Breast epithelium (tissue), 4 donors: ENCODE measurements at regions not wholly inside any gene's neighbourhood (a gene's known extent, or its start where the extent isn't known, plus 50 kb on each side); places are given as distances from the start of the nearest gene placed in this dataset.
A peak's percentile ranks its signal among the peaks of the same experiment; 100 is the strongest.

ENCODE experiments used
- DNase-seq, 2 donors: peaks; one replicate each; pipeline ENCODE4 v3.0.0-alpha.2; 2019; ENCODE audit warnings: low spot score in 2 of 2
- H3K27ac ChIP-seq, 2 donors: fragments of 200-600 bp; sonication (generic) in 1 of 2; one replicate each; pipeline ENCODE4 v1.5.1; 2016 to 2019; ENCODE audit warnings: mild to moderate bottlenecking in 1 of 2
- H3K27me3 ChIP-seq, 2 donors: fragments of 200-600 bp; sonication (generic) in 1 of 2; one replicate each; pipeline versions ENCODE4 v1.5.1 to v1.6.0; 2017 to 2019; ENCODE audit warnings: control low read depth in 1 of 2, mild to moderate bottlenecking in 1 of 2
- H3K36me3 ChIP-seq: fragments of 200-600 bp; one replicate; pipeline ENCODE4 v1.5.1; 2019
- H3K4me1 ChIP-seq, 2 donors: fragments of 200-600 bp; sonication (generic); one replicate each; pipeline ENCODE4 v1.5.1; 2016 to 2019; ENCODE audit warnings: control low read depth in 1 of 2
- H3K4me3 ChIP-seq, 3 donors: fragments of 200-600 bp; sonication (generic); 1 replicate in 2 of 3; 2 replicates in 1 of 3; pipeline ENCODE4 v1.5.1; 2016 to 2019; ENCODE audit warnings: mild to moderate bottlenecking in 3 of 3, moderate library complexity in 2 of 3
- H3K9me3 ChIP-seq, 2 donors: fragments of 200-600 bp; sonication (generic) in 1 of 2; one replicate each; pipeline ENCODE4 v1.5.1; 2016 to 2019; ENCODE audit warnings: control low read depth in 1 of 2
- CTCF ChIP-seq, 3 donors: fragments of 450-650 bp; IDR thresholded peaks; one replicate each; pipeline ENCODE4 v1.5.1; 2016 to 2017; ENCODE audit warnings: antibody characterized with exemption in 3 of 3, mild to moderate bottlenecking in 3 of 3, moderate library complexity in 3 of 3
- POLR2A ChIP-seq: fragments of 450-650 bp; IDR thresholded peaks from one replicate; pipeline ENCODE4 v1.6.1; 2016; ENCODE audit warnings: antibody characterized with exemption, mild to moderate bottlenecking, moderate library complexity
- POLR2AphosphoS5 ChIP-seq, 3 donors: sonication (generic); formaldehyde crosslinking; IDR thresholded peaks; one replicate each; pipeline ENCODE4 v1.6.1; 2017; ENCODE audit warnings: antibody characterized with exemption in 3 of 3
- intact Hi-C: fragments of 100-400 bp; cut with DNase I; formaldehyde crosslinking; loops from one replicate; pipeline ENCODE4 v1.15.1; 2023; ENCODE audit warnings: low total_unique reads

- H3K9me3 ChIP-seq: no peaks in the 10 kb centered on the region
- DNase-seq: no peak
- intact Hi-C loops: no loop called here
Observed at GRCh38 chr1:14128096-14128495, 428.1 kb downstream of the PRDM2 start.

DNA sequence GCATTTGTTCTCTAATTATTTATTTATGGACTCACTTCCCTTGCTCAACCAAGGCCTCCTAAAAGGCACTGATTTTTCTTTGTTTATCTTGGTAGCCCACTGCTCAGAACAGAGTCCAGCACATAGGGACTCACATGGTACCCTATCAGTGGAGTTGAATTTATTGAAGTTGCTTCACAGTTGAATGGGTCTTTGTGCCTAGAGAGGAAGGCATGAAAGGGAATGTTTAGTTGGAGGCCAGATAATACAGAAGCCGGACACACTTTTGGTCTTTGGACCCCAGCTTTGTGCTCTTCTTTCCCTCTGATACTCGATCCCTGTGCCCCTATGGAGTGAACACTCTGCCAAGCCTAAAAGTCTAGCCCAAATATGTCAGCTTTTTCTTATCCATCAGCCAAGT, 429.0 kb downstream of the PRDM2 start:
- no peak for DNase-seq
- TF ChIP-seq CTCF (IDR thresholded peaks at IDR 0.05): no peak
- TF ChIP-seq POLR2A: no peak
- TF ChIP-seq POLR2AphosphoS5 (IDR thresholded peaks at IDR 0.05): no peak
- H3K4me1 ChIP-seq: no peaks in the 10 kb centered on the region
- no peaks in the 10 kb centered on the region for H3K36me3 ChIP-seq
- intact Hi-C loops: no loop called here
- no peaks in the 10 kb centered on the region for H3K27me3 ChIP-seq
- H3K4me3 ChIP-seq: no peak overlapping the region
- H3K9me3 ChIP-seq: no peaks in the 10 kb centered on the region
- no peak overlapping the region for H3K27ac ChIP-seq

More at GRCh38 chr1:14128096-14128495, 428.1 kb downstream of the PRDM2 start:
- no peaks in the 10 kb centered on the region for H3K4me1 ChIP-seq
- TF ChIP-seq POLR2A (no peak), CTCF (IDR thresholded peaks at IDR 0.05) (no peak), POLR2AphosphoS5 (IDR thresholded peaks at IDR 0.05) (no peak)
- H3K27me3 ChIP-seq: no peaks in the 10 kb centered on the region
- H3K4me3 ChIP-seq: no peak overlapping the region
- H3K36me3 ChIP-seq: no peaks in the 10 kb centered on the region
- H3K27ac ChIP-seq: no peak overlapping the region

DNA sequence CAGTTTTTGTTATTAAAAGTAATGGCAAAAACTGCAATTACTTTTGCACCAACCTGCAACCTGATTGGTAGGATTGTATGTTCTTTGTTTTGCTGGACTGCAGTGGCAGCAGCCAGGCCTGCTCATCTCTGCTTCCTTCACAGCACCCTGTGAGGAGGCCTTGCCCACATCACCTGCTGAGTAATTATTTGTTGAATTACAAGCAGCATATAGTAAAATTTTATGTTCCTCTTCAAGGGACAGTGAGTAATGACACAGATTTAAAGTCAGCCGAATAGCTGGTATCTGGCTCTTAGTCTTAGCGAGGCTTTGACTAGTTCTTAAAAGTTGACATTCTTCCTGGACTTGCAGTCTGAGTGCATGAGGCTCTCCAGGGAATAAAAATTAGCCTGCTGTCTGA, 435.1 kb downstream of the PRDM2 start:
- no peak for TF ChIP-seq POLR2AphosphoS5 (IDR thresholded peaks at IDR 0.05)
- no peak for TF ChIP-seq CTCF (IDR thresholded peaks at IDR 0.05)
- TF ChIP-seq POLR2A: no peak
- Histone ChIP-seq H3K9me3 (no peaks in the 10 kb centered on the region), H3K36me3 (no peaks in the 10 kb centered on the region), H3K4me3 (no peak overlapping the region), H3K27ac (no peak overlapping the region), H3K4me1 (no peaks in the 10 kb centered on the region), H3K27me3 (no peaks in the 10 kb centered on the region)
- intact Hi-C loops: no loop called here
- no peak for DNase-seq

GRCh38 chr1:14136152-14136763, 436.3 kb downstream of the PRDM2 start:
- TF ChIP-seq POLR2A: no peak
- TF ChIP-seq POLR2AphosphoS5 (IDR thresholded peaks at IDR 0.05): no peak
- TF ChIP-seq CTCF (IDR thresholded peaks at IDR 0.05): no peak

GRCh38 chr1:14136881-14137280, 436.9 kb downstream of the PRDM2 start:
- no peaks in the 10 kb centered on the region for H3K27me3 ChIP-seq
- H3K36me3 ChIP-seq: no peaks in the 10 kb centered on the region
- no peaks in the 10 kb centered on the region for H3K9me3 ChIP-seq
- intact Hi-C loops: no loop called here
- TF ChIP-seq CTCF (IDR thresholded peaks at IDR 0.05): no peak
- TF ChIP-seq POLR2AphosphoS5 (IDR thresholded peaks at IDR 0.05): no peak
- TF ChIP-seq POLR2A: no peak
- H3K4me3 ChIP-seq: no peak overlapping the region
- DNase-seq: no peak
- peaks cover 0 to 7% of the 10 kb centered on the region in 2 donors for H3K4me1 ChIP-seq
- H3K27ac ChIP-seq: peak overlapping the region in 1 of 2 donors; percentile 32

More at GRCh38 chr1:14136152-14136763, 436.3 kb downstream of the PRDM2 start:
- Histone ChIP-seq H3K4me3 (no peak overlapping the region), H3K9me3 (no peaks in the 10 kb centered on the region), H3K4me1 (peaks cover 0 to 5% of the 10 kb centered on the region in 2 donors), H3K27me3 (no peaks in the 10 kb centered on the region), H3K36me3 (no peaks in the 10 kb centered on the region), H3K27ac (no peak overlapping the region)
- intact Hi-C loops: no loop called here
- DNase-seq: no peak
